Upper lobe of right lung (tissue), 1 donor: ENCODE measurements at regions not wholly inside any gene's neighbourhood (a gene's known extent, or its start where the extent isn't known, plus 50 kb on each side); places are given as distances from the start of the nearest gene placed in this dataset.

Experiments
- ATAC-seq: fragments of 200-7000 bp; cut with Tn5 transposase; one replicate; pipeline ENCODE4 v1.9.1; 2020; ENCODE audit warnings: mild to moderate bottlenecking, moderate library complexity
- DNase-seq: peaks from one replicate; pipeline ENCODE4 v3.0.0-alpha.2; 2020
- H3K27ac ChIP-seq: fragments of 200-600 bp; one replicate; pipeline ENCODE4 v1.8.0; 2022
- H3K27me3 ChIP-seq: fragments of 200-600 bp; one replicate; pipeline ENCODE4 v1.8.0; 2022; ENCODE audit warnings: mild to moderate bottlenecking
- H3K36me3 ChIP-seq: fragments of 200-600 bp; one replicate; pipeline ENCODE4 v1.8.0; 2022
- H3K4me1 ChIP-seq: fragments of 200-600 bp; one replicate; pipeline ENCODE4 v1.8.0; 2022
- H3K4me3 ChIP-seq: fragments of 200-600 bp; one replicate; pipeline ENCODE4 v1.8.0; 2022; ENCODE audit warnings: mild to moderate bottlenecking
- H3K9me3 ChIP-seq: fragments of 200-600 bp; one replicate; pipeline ENCODE4 v1.8.0; 2022
- intact Hi-C: fragments of 100-400 bp; cut with DNase I; formaldehyde crosslinking; loops from one replicate; pipeline ENCODE4 v1.11.0; 2022
- TF ChIP-seq, protein P1 (sequence below): fragments of 200-600 bp; IDR thresholded peaks from one replicate; pipeline ENCODE4 v1.8.0; 2022; ENCODE audit warnings: antibody characterized with exemption
- donor health status: DM: no; HTN: yes; CAD: no; lungs with severe emphysema.

GRCh38 chr11:116394022-116394421 is 378.8 kb downstream of the BUD13 start:
- Histone ChIP-seq H3K27me3 (no peaks in the 10 kb centered on the region), H3K36me3 (no peaks in the 10 kb centered on the region), H3K9me3 (no peaks in the 10 kb centered on the region), H3K27ac (no peak overlapping the region), H3K4me3 (no peak overlapping the region), H3K4me1 (no peaks in the 10 kb centered on the region)
- intact Hi-C loops, result no loop called here
- no peak for DNase-seq
- no peak for ATAC-seq
- TF ChIP-seq, protein P1, sequence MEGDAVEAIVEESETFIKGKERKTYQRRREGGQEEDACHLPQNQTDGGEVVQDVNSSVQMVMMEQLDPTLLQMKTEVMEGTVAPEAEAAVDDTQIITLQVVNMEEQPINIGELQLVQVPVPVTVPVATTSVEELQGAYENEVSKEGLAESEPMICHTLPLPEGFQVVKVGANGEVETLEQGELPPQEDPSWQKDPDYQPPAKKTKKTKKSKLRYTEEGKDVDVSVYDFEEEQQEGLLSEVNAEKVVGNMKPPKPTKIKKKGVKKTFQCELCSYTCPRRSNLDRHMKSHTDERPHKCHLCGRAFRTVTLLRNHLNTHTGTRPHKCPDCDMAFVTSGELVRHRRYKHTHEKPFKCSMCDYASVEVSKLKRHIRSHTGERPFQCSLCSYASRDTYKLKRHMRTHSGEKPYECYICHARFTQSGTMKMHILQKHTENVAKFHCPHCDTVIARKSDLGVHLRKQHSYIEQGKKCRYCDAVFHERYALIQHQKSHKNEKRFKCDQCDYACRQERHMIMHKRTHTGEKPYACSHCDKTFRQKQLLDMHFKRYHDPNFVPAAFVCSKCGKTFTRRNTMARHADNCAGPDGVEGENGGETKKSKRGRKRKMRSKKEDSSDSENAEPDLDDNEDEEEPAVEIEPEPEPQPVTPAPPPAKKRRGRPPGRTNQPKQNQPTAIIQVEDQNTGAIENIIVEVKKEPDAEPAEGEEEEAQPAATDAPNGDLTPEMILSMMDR, result no peak

DNA sequence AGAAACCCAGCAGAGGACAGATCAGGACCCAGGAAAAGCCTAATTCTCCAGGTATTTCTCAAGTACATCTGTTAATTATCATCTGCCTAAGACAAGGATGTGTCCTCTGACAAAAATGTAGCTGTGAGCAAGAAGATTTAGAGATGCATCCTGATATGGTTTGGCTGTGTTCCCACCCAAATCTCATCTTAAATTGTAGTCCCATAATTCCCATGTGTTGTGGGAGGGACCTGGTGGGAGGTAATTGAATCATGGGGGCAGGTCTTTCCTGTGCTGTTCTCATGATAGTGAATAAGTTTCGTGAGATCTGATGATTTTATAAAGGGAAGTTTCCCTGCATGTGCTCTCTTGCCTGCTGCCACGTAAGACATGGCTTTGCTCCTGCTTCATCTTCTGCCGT is 381.8 kb downstream of the BUD13 start:
- intact Hi-C loops, result no loop called here
- Histone ChIP-seq H3K27me3 (no peaks in the 10 kb centered on the region), H3K9me3 (no peaks in the 10 kb centered on the region), H3K4me1 (no peaks in the 10 kb centered on the region), H3K36me3 (no peaks in the 10 kb centered on the region), H3K4me3 (no peak overlapping the region), H3K27ac (no peak overlapping the region)
- ATAC-seq (no peak), DNase-seq (no peak)
- TF ChIP-seq, protein P1, result no peak

DNA sequence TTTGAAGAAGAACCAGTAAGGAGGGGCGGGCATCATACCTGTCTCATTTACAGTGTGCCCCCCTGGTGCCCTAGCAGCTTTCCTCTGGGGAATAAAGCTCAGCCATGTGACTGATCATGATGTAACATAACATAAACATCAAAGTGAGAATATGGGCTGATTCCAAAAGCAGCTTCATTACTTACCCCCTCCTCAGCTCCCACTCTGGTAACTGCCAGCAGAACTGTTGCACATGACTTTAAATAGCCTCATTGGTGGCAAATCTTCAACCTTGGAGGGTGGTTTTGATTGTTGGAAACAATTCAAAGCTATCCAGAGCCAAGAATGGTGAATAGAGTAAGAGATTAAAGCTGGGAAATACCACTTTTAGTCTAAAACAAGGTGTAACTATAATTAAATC is 384.6 kb downstream of the BUD13 start:
- DNase-seq (no peak), ATAC-seq (no peak)
- Histone ChIP-seq H3K27ac (no peak overlapping the region), H3K4me3 (no peak overlapping the region), H3K36me3 (no peaks in the 10 kb centered on the region), H3K9me3 (no peaks in the 10 kb centered on the region), H3K27me3 (no peaks in the 10 kb centered on the region), H3K4me1 (no peaks in the 10 kb centered on the region)
- TF ChIP-seq, protein P1, result no peak
- intact Hi-C loops, result no loop called here

GRCh38 chr11:116387641-116388040 is 385.1 kb downstream of the BUD13 start:
- intact Hi-C loops, result no loop called here
- DNase-seq (no peak), ATAC-seq (no peak)
- Histone ChIP-seq H3K4me3 (no peak overlapping the region), H3K36me3 (no peaks in the 10 kb centered on the region), H3K4me1 (no peaks in the 10 kb centered on the region), H3K9me3 (no peaks in the 10 kb centered on the region), H3K27ac (no peak overlapping the region), H3K27me3 (no peaks in the 10 kb centered on the region)
- TF ChIP-seq, protein P1, result no peak

DNA sequence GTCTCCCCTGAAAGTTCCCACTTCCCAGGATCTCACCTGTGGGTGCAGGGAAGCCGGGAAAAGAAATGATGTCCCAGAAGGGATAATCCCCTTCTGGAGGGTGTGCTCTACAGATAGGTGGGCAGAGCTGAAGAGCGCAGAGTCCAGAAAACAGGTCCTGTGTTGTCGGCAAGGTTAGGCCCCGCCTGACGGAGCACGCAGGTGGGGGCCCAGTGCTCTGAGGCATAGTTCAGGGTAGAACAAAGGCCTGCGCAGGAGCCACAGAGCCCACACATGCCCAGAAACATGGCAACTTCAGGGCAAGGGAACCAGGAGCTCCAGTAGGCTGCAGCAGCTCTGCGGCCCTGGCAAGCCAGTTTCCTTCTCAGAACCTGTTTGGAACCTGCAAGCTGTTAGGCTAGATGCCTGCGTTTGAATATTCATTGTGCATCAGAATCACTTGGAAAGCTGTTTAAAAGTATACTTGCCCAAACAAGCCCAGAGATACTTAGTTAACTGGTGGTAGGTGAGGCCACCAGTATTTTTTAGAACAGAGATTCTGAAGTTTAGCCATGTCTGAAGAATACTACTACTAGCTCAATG is 386.6 kb downstream of the BUD13 start:
- no peak for DNase-seq
- Histone ChIP-seq H3K4me3 (no peak overlapping the region), H3K36me3 (no peaks in the 10 kb centered on the region), H3K27ac (no peak overlapping the region), H3K27me3 (peaks cover 5% of the 10 kb centered on the region), H3K4me1 (no peaks in the 10 kb centered on the region), H3K9me3 (no peaks in the 10 kb centered on the region)
- intact Hi-C loops, result no loop called here
- ATAC-seq, result no peak
- TF ChIP-seq, protein P1, result no peak

DNA sequence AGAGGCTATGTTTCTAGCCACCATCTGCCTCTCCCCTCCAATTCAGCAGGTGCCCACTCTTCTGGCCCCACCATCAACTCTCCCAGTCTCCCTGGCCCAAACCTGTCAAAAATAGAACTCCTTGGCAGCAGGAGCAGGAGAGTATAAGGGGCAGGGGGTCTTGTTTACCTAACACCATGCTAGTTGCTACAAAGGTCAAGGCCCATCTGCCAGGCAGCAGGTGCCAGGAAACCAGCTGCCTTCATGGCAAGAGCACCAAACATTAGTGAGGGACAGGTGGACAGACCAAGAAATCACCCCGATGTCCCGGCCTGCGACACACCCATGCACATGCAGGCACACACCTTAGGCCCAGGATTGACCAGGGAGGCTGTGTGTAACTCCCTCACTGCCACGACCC is 387.9 kb downstream of the BUD13 start:
- H3K4me1 ChIP-seq, result no peaks in the 10 kb centered on the region
- no peaks in the 10 kb centered on the region for H3K36me3 ChIP-seq
- no peak overlapping the region for H3K27ac ChIP-seq
- TF ChIP-seq, protein P1, result no peak
- no peak for ATAC-seq
- H3K27me3 ChIP-seq, result peaks cover 5% of the 10 kb centered on the region
- no peak overlapping the region for H3K4me3 ChIP-seq
- no peaks in the 10 kb centered on the region for H3K9me3 ChIP-seq
- intact Hi-C loops, result no loop called here
- DNase-seq, result no peak
